Ammon's horn (tissue), 1 donor: ENCODE measurements at regions not wholly inside any gene's neighbourhood (a gene's known extent, or its start where the extent isn't known, plus 50 kb on each side); places are given as distances from the start of the nearest gene placed in this dataset.

ENCODE experiments used
- DNase-seq: peaks from one replicate; pipeline ENCODE4 v3.0.0-alpha.2; 2016; ENCODE audit warnings: low spot score

DNA sequence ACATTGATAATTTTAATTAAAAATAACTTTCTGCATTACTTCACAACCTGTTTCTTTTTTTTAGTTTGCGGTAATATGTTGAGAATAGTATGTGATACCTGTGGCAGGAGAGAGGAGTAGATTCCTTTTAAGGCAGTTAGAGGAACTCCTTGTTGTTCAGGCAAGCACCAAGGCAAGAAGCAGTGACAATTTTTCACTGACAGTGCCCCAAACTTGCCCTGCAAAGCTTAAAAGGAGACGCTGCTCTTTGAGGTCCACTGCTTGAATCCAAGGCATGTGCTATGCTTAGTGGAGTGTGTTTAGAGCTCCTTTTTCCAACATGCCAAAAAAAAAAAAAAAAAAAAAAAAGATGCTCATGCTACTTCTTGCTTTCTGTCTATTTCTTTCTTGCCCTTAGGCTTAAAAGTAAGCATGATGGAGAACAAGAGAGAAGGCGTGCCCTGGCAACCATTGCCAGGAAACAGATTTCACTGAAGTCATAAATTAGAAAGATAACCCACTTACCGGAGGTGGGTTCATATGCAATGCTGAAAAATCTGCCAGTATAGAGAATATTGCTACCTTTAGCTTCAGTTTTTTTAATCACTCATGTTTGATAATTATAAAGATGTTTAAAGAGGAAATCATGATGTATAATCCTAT, 58.3 kb upstream of the DYRK2 start:
- no peak for DNase-seq

- DNase-seq: no peak
These were observed 56.1 kb upstream of the DYRK2 start for GRCh38 chr12:67592228-67593011.

DNA sequence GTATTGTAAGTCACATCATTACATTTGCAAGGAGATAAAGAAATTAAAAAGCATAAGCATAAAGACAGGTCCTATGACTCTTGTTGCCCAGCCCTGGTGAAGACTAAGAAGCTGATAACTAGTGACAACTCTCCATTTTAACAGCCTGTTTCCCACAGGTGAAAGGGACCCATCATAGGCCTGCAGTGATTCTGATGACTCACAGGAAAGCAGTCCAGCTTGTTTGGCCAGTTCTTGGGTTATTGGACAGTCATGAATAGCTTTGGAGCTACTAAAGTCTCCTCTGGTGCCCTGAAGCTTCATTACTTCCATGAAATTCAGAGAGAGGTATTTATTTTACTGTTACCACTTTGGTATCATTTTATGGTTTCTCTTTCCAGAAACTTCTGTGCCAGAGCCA, 55.5 kb upstream of the DYRK2 start:
- DNase-seq: no peak

DNA sequence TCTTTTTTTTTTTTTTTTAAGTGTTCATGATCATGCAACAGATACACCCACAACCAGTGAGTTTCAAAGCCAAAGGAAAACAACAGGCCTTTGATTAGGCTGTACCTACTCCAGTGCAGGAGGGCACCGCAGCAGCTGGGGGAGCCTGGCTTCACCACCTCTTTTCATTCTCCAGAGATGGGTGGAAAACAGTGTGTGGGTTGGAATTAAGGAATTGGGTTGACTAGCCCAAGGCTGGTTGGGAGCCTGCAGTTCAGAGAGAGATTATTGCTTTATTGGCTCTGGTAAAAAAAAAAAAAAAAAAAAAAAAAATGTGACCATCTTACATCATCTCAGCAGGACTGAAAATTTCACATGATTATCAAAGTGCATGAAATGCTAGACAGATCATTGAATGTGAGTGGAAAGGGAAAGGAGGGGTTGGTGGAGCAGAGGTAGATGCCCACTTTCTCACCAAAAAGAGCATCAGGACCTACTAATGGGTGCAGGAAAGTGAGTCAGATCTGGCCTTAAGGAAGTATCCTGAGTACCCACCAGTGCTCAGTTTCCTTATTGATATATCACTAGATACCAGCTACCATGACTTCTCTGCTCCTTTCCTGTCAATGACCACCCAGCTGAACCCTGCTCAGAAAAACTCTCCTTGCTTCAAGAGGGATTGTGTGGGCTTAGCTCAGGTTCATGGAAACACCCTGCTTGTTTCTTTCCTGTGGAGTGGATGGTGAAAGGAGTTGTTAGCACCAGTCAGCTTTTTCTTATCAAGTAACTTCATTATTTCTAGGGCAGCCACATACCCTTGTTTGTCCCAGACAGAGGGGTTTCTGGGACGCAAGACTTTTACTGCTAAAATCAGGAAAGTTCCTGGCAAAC, 54.8 kb upstream of the DYRK2 start:
- no peak for DNase-seq

- DNase-seq: no peak
These were observed 53.7 kb upstream of the DYRK2 start for GRCh38 chr12:67594888-67595287.

DNA sequence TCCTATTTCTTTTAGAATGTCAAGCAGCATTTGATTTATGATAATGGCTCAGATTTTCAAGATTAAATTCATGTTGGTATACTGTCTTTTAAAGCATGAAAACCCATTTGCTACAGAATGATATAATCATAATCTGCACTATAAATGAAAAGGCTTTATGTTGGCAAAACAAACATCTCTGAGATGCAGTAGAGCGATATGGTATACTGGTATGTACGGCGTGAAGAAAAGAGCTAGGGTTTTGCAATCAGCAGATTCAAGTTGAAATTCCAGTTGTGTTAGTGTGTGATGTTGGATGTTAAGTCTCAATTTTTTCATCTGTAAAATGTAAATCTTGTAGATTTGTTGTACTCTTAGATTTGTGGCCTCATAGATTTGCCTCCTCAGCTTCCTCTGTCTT, 53.2 kb upstream of the DYRK2 start:
- no peak for DNase-seq

DNA sequence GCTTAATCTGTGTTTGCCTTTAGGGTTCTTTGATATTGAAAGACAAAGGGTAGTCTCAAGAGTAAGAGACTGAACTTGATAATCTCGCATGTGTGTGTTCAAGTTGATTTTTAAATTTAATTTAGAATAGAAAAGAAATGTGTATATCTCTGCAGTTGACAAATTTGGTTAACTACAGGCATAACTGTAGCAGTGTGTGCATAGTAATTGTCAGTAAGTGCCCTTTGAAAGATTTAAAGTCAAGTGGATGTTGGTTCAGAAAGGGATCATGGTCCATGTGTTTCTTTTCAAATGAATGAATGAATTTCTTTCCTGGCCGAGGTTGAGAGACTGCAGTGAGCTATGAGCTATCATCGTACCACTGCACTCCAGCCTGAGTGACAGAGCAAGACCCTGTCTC, 49.9 kb upstream of the DYRK2 start:
- DNase-seq: no peak
